GM18499 (cell line): ENCODE measurements at regions not wholly inside any gene's neighbourhood (a gene's known extent, or its start where the extent isn't known, plus 50 kb on each side); places are given as distances from the start of the nearest gene placed in this dataset.

Source experiments
- ATAC-seq: cut with Tn5 transposase; IDR thresholded peaks from one replicate; pipeline ENCODE4 v1.9.1; 2021; ENCODE audit warnings: moderate number of reproducible peaks; ENCODE audit not compliant: insufficient read depth, unreplicated experiment

- ATAC-seq: no peak
Measured at GRCh38 chr4:111512081-111512783, 633.0 kb upstream of the FAM241A start.

- ATAC-seq: no peak
Measured at GRCh38 chr4:111519683-111520082, 625.6 kb upstream of the FAM241A start.

GRCh38 chr4:111530446-111530845 is 614.8 kb upstream of the FAM241A start:
- ATAC-seq: no peak

GRCh38 chr4:111535792-111536191 is 609.5 kb upstream of the FAM241A start:
- no peak for ATAC-seq

GRCh38 chr4:111537165-111537564 is 608.1 kb upstream of the FAM241A start:
- ATAC-seq: no peak

- ATAC-seq: no peak
Measured at GRCh38 chr4:111537871-111538270, 607.4 kb upstream of the FAM241A start.

- no peak for ATAC-seq
Measured at GRCh38 chr4:111540671-111541070, 604.6 kb upstream of the FAM241A start.

- ATAC-seq: no peak
Measured at GRCh38 chr4:111542056-111542455, 603.2 kb upstream of the FAM241A start.

GRCh38 chr4:111546881-111547280 is 598.4 kb upstream of the FAM241A start:
- no peak for ATAC-seq

GRCh38 chr4:111556141-111556781 is 589.0 kb upstream of the FAM241A start:
- ATAC-seq: no peak

- no peak for ATAC-seq
Measured at GRCh38 chr4:111556851-111557250, 588.4 kb upstream of the FAM241A start.

- no peak for ATAC-seq
Measured at GRCh38 chr4:111562826-111563225, 582.4 kb upstream of the FAM241A start.

- no peak for ATAC-seq
Measured at GRCh38 chr4:111572470-111572869, 572.8 kb upstream of the FAM241A start.

GRCh38 chr4:111573386-111573785 is 571.9 kb upstream of the FAM241A start:
- no peak for ATAC-seq

- ATAC-seq: no peak
Measured at GRCh38 chr4:111579767-111580166, 565.5 kb upstream of the FAM241A start.

GRCh38 chr4:111595456-111595855 is 549.8 kb upstream of the FAM241A start:
- no peak for ATAC-seq

- no peak for ATAC-seq
Measured at GRCh38 chr4:111596491-111596890, 548.8 kb upstream of the FAM241A start.

- no peak for ATAC-seq
Measured at GRCh38 chr4:111601671-111602070, 543.6 kb upstream of the FAM241A start.

GRCh38 chr4:111602848-111603247 is 542.4 kb upstream of the FAM241A start:
- ATAC-seq: no peak

GRCh38 chr4:111605111-111605510 is 540.1 kb upstream of the FAM241A start:
- ATAC-seq: no peak

- no peak for ATAC-seq
Measured at GRCh38 chr4:111610681-111611080, 534.6 kb upstream of the FAM241A start.

- no peak for ATAC-seq
Measured at GRCh38 chr4:111618908-111619307, 526.3 kb upstream of the FAM241A start.
